ENCODE measurements at regions not wholly inside any gene's neighbourhood (a gene's known extent, or its start where the extent isn't known, plus 50 kb on each side); places are given as distances from the start of the nearest gene placed in this dataset.

DNA sequence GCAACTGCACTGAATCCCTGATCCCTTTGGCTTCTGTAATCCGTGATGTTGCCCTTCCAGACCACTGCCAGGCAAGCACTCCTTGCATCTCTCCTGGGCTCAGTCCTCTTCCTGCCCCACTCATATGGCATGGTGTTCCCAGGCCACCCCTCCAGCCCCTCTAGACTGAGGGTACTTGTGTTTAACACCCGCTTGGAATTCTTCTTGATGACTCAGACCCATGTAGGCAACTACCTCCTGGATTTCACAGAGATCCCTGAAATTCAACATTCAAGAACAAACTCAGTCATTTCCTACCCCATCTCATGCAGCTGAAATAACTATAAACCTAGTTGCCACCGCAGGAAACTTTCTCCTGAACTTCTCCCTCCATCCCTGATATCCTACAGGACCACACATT is 541.9 kb upstream of the CDH11 start:
- H3K27ac Mint-ChIP-seq: no peak overlapping the region
- H3K27me3 Mint-ChIP-seq (ENCODE audit: low read depth in 3 of 3): peaks cover 0 to 7% (median 3%) of the 10 kb centered on the region in 3 donors
- H3K9me3 Mint-ChIP-seq: peaks cover 0 to 9% (median 0%) of the 10 kb centered on the region in 6 donors
- H3K36me3 Mint-ChIP-seq: no peaks in the 10 kb centered on the region
- DNase-seq: no peak
- no peaks in the 10 kb centered on the region for H3K4me1 Mint-ChIP-seq
- no peak overlapping the region for H3K4me3 Mint-ChIP-seq

- H3K27me3 Mint-ChIP-seq (ENCODE audit: low read depth in 3 of 3): peaks cover 0 to 7% (median 3%) of the 10 kb centered on the region in 3 donors
- no peak overlapping the region for H3K27ac Mint-ChIP-seq
- peaks cover 0 to 9% (median 0%) of the 10 kb centered on the region in 6 donors for H3K9me3 Mint-ChIP-seq
- no peaks in the 10 kb centered on the region for H3K4me1 Mint-ChIP-seq
- no peak for DNase-seq
- no peaks in the 10 kb centered on the region for H3K36me3 Mint-ChIP-seq
- H3K4me3 Mint-ChIP-seq: no peak overlapping the region
Observed at GRCh38 chr16:65662256-65662655, 540.4 kb upstream of the CDH11 start.

- Mint-ChIP-seq H3K9me3 (peaks cover 0 to 9% (median 0%) of the 10 kb centered on the region in 6 donors), H3K27ac (no peak overlapping the region), H3K27me3 (ENCODE audit: low read depth in 3 of 3) (peaks cover 0 to 7% (median 3%) of the 10 kb centered on the region in 3 donors), H3K4me3 (no peak overlapping the region), H3K36me3 (no peaks in the 10 kb centered on the region), H3K4me1 (no peaks in the 10 kb centered on the region)
- no peak for DNase-seq
Observed at GRCh38 chr16:65661558-65661957, 539.7 kb upstream of the CDH11 start.

DNA sequence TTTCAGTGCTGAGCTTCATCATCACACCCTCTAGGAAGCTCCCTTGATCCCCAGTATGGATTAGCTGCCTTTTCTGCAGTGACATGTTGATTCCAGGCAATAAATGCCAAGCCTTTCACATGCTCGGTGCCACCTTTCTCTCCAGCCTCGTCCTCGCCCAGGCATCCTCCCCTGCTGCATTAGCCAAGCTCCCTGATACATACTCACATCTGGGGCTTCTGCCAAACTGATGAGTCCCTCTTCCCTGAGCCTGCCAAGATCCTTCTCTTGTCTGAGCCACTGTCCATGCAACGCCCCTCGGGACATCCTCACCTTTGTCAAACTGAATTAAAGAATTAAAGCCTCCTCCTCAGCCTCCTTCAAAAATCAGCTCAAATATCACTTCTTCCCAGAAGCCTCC is 538.5 kb upstream of the CDH11 start:
- Mint-ChIP-seq H3K9me3 (peaks cover 0 to 9% (median 0%) of the 10 kb centered on the region in 6 donors), H3K4me3 (no peak overlapping the region), H3K4me1 (no peaks in the 10 kb centered on the region), H3K27me3 (ENCODE audit: low read depth in 3 of 3) (peaks cover 0 to 12% (median 3%) of the 10 kb centered on the region in 3 donors), H3K36me3 (no peaks in the 10 kb centered on the region), H3K27ac (no peak overlapping the region)
- no peak for DNase-seq

- H3K27ac Mint-ChIP-seq: no peak overlapping the region
- H3K9me3 Mint-ChIP-seq: peaks cover 0 to 9% (median 1%) of the 10 kb centered on the region in 6 donors
- peaks cover 0 to 12% (median 3%) of the 10 kb centered on the region in 3 donors for H3K27me3 Mint-ChIP-seq (ENCODE audit: low read depth in 3 of 3)
- H3K4me1 Mint-ChIP-seq: no peaks in the 10 kb centered on the region
- no peaks in the 10 kb centered on the region for H3K36me3 Mint-ChIP-seq
- no peak overlapping the region for H3K4me3 Mint-ChIP-seq
- DNase-seq: no peak
Observed at GRCh38 chr16:65659758-65660157, 537.9 kb upstream of the CDH11 start.

- Mint-ChIP-seq H3K4me1 (no peaks in the 10 kb centered on the region), H3K4me3 (no peak overlapping the region), H3K27me3 (ENCODE audit: low read depth in 3 of 3) (peaks cover 0 to 11% (median 3%) of the 10 kb centered on the region in 3 donors), H3K9me3 (peaks cover 0 to 7% (median 1%) of the 10 kb centered on the region in 6 donors), H3K27ac (no peak overlapping the region), H3K36me3 (no peaks in the 10 kb centered on the region)
- DNase-seq: no peak
Observed at GRCh38 chr16:65658787-65659220, 536.9 kb upstream of the CDH11 start.

- H3K36me3 Mint-ChIP-seq: no peaks in the 10 kb centered on the region
- peaks cover 0 to 2% (median under 1%) of the 10 kb centered on the region in 6 donors for H3K9me3 Mint-ChIP-seq
- peaks cover 0 to 8% (median 3%) of the 10 kb centered on the region in 3 donors for H3K27me3 Mint-ChIP-seq (ENCODE audit: low read depth in 3 of 3)
- DNase-seq: no peak
- H3K4me1 Mint-ChIP-seq: no peaks in the 10 kb centered on the region
- no peak overlapping the region for H3K27ac Mint-ChIP-seq
- H3K4me3 Mint-ChIP-seq: no peak overlapping the region
Observed at GRCh38 chr16:65658349-65658748, 536.5 kb upstream of the CDH11 start.

- H3K4me3 Mint-ChIP-seq: no peak overlapping the region
- peaks cover 0 to 2% (median 0%) of the 10 kb centered on the region in 6 donors for H3K9me3 Mint-ChIP-seq
- H3K36me3 Mint-ChIP-seq: no peaks in the 10 kb centered on the region
- no peak for DNase-seq
- H3K4me1 Mint-ChIP-seq: no peaks in the 10 kb centered on the region
- peaks cover 0 to 8% (median 3%) of the 10 kb centered on the region in 3 donors for H3K27me3 Mint-ChIP-seq (ENCODE audit: low read depth in 3 of 3)
- H3K27ac Mint-ChIP-seq: no peak overlapping the region
Observed at GRCh38 chr16:65657556-65657955, 535.7 kb upstream of the CDH11 start.

GRCh38 chr16:65657071-65657494 is 535.2 kb upstream of the CDH11 start:
- Mint-ChIP-seq H3K9me3 (peaks cover 0 to 2% (median 0%) of the 10 kb centered on the region in 6 donors), H3K27ac (no peak overlapping the region), H3K27me3 (ENCODE audit: low read depth in 3 of 3) (peaks cover 0 to 8% (median 3%) of the 10 kb centered on the region in 3 donors), H3K36me3 (no peaks in the 10 kb centered on the region), H3K4me3 (no peak overlapping the region), H3K4me1 (no peaks in the 10 kb centered on the region)
- DNase-seq: no peak

GRCh38 chr16:65655802-65656201 is 533.9 kb upstream of the CDH11 start:
- Mint-ChIP-seq H3K4me3 (no peak overlapping the region), H3K9me3 (peaks cover 0 to 2% (median 0%) of the 10 kb centered on the region in 6 donors), H3K27ac (no peak overlapping the region), H3K4me1 (no peaks in the 10 kb centered on the region), H3K36me3 (no peaks in the 10 kb centered on the region), H3K27me3 (ENCODE audit: low read depth in 3 of 3) (peaks cover 0 to 8% (median 3%) of the 10 kb centered on the region in 3 donors)
- no peak for DNase-seq

DNA sequence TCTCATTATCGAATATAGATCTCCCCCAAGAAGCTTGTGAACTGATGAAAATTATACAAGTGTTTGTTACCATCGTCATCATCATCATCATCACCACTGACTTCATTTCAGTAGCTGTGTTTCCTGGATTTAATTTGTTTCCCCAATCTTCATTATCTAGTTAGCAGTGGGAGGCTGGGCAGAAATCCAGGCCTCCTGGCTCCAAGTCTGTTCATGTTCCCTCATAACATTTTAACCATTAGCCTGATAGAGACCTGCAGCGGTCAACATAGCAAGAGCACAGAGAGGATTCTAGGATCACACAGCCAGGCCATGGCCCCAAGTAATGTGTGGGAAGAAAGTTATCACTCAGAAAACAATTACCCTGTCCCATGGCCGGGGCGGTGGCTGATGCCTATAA is 526.2 kb upstream of the CDH11 start:
- H3K4me1 Mint-ChIP-seq: no peaks in the 10 kb centered on the region
- H3K36me3 Mint-ChIP-seq: no peaks in the 10 kb centered on the region
- no peak overlapping the region for H3K4me3 Mint-ChIP-seq
- H3K27ac Mint-ChIP-seq: no peak overlapping the region
- no peak for DNase-seq
- peaks cover 0 to 3% (median 0%) of the 10 kb centered on the region in 3 donors for H3K27me3 Mint-ChIP-seq (ENCODE audit: low read depth in 3 of 3)
- peaks cover 0 to 1% (median 0%) of the 10 kb centered on the region in 6 donors for H3K9me3 Mint-ChIP-seq

GRCh38 chr16:65644821-65645220 is 523.0 kb upstream of the CDH11 start:
- Mint-ChIP-seq H3K4me1 (no peaks in the 10 kb centered on the region), H3K9me3 (no peaks in the 10 kb centered on the region)

DNA sequence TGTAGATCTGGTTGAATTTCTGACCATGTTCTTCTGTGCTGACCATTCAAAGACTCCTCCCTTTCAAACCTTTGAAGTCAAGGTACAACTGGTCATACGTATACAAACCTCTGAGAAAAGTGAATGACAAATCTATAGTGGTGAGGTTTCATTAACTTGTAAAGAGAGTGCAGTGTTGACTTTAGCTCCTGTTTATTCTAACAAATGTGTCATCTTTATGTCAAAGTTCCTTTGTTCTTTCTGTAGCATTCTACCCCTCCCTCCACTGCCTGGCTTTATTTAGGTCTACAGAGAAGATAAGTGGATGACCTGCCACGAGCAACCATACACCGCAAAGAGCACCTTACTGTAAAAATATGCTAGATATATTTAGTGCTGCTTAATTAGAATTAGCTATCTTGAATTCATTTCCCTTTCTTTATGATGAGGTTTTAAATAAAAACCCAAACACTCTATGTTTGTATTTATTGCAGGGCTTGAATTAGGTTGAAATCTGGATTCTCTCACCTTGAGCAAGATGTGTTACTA is 520.0 kb upstream of the CDH11 start:
- no peak overlapping the region for H3K27ac Mint-ChIP-seq
- no peaks in the 10 kb centered on the region for H3K4me1 Mint-ChIP-seq
- peaks cover 0 to 2% (median 0%) of the 10 kb centered on the region in 6 donors for H3K9me3 Mint-ChIP-seq

More at GRCh38 chr16:65644821-65645220, 523.0 kb upstream of the CDH11 start:
- H3K27ac Mint-ChIP-seq: no peak overlapping the region
- no peak for DNase-seq
- H3K4me3 Mint-ChIP-seq: no peak overlapping the region
- H3K27me3 Mint-ChIP-seq (ENCODE audit: low read depth in 3 of 3): peaks cover 0 to 3% (median 0%) of the 10 kb centered on the region in 3 donors
- no peaks in the 10 kb centered on the region for H3K36me3 Mint-ChIP-seq

DNA sequence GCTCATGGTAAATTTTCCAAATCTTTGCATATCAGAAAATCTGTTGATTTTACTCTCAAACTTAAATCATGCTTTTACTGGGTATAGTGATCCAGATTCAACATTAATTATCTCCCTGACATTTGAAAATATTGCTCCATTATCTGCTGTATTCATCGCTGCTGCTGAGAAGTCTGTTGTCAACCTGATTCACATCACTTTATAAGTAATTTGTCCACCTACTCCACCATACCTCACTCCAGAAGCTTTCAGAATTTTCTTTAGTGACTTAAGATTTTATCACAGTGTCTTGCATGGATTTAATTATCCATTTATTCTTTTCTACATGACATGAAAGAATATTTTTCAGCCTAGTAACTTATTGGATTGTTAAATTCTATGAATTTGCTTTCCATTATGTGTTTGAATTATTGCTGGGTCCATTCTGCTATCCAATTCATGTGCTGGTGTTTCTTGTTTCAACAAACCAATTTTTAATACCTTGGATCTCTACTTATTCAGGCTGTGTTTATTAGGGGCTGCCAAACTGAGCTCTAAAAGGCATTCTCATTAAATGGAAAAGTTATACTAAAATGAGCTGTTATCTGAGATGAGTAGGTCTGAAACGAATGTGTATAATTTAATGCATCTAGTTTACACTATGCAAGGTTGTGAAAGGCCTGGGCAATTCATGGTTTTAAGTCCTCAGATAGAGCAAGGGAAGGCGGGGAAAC is 519.3 kb upstream of the CDH11 start:
- no peak for DNase-seq
- H3K27ac Mint-ChIP-seq: no peak overlapping the region

More for the DNA sequence above, 520.0 kb upstream of the CDH11 start:
- Mint-ChIP-seq H3K36me3 (no peaks in the 10 kb centered on the region), H3K4me3 (no peak overlapping the region), H3K27me3 (ENCODE audit: low read depth in 3 of 3) (peaks cover 0 to 3% (median 2%) of the 10 kb centered on the region in 3 donors)
- no peak for DNase-seq

More for the DNA sequence above, 519.3 kb upstream of the CDH11 start:
- H3K4me1 Mint-ChIP-seq: no peaks in the 10 kb centered on the region
- H3K4me3 Mint-ChIP-seq: no peak overlapping the region
- peaks cover 0 to 2% (median 0%) of the 10 kb centered on the region in 6 donors for H3K9me3 Mint-ChIP-seq
- peaks cover 1 to 2% (median 1%) of the 10 kb centered on the region in 3 donors for H3K27me3 Mint-ChIP-seq (ENCODE audit: low read depth in 3 of 3)
- H3K36me3 Mint-ChIP-seq: no peaks in the 10 kb centered on the region
